GM21619 (cell line): ENCODE measurements at regions not wholly inside any gene's neighbourhood (a gene's known extent, or its start where the extent isn't known, plus 50 kb on each side); places are given as distances from the start of the nearest gene placed in this dataset.
A peak's percentile ranks its signal among the peaks of the same experiment; 100 is the strongest.
"Not testable (repeated sequence)": the region's sequence is repeated elsewhere in the genome, so short reads cannot be mapped to it uniquely, and the experiment has no call there.

Experiments
- ATAC-seq: cut with Tn5 transposase; IDR thresholded peaks from one replicate; pipeline ENCODE4 v1.9.1; 2021; ENCODE audit not compliant: unreplicated experiment

DNA sequence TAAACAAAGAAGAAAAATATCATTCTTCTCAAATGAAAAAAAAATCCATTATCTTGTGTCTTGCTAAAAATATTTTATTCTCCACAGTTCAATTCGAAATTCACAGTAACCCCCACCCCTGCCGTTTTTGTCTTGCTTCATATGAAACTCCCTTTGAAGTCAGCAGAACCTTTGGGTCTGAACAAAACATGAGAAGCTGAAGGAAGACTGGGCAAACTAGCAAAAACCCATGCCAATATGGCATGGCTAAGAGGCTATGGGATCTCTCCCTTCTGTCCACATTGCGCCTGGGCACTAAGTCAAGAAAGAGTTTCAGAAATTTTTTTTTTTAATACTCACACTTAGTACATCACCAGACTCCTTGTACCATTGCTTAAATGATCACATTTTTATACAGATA, 136.0 kb upstream of the SMIM31 start:
- no peak for ATAC-seq

DNA sequence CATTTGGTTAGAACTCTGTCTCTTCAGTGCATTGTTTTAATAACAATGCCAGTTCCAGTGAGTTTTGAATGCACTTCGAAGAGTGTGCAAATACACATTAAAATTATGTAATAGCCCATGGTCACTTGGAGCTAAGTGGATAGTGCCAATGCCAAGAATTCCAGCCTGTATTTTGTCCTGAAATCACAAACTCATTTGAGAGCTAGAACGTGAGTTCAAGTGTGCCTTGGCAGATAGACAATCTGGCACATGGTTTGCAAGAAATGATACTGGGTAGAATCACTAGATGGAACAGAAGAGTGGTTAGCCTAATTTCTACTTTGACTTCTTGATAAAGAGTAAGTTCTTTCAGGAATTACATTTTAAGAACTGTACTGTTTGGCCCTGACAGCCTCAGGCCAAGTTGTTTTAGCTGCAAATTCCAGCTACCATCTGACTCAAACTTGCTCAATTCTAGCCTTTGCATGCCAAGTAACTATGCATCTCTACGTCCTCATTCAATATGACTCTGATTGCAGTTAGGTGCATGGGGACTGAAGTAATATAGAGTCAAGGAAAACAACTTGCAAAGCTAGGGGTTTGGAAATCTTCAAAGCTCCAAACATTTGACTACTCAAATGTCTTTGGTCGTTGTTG, 131.9 kb upstream of the SMIM31 start:
- ATAC-seq: no peak

GRCh38 chr4:164623099-164623498, 130.8 kb upstream of the SMIM31 start:
- no peak for ATAC-seq

DNA sequence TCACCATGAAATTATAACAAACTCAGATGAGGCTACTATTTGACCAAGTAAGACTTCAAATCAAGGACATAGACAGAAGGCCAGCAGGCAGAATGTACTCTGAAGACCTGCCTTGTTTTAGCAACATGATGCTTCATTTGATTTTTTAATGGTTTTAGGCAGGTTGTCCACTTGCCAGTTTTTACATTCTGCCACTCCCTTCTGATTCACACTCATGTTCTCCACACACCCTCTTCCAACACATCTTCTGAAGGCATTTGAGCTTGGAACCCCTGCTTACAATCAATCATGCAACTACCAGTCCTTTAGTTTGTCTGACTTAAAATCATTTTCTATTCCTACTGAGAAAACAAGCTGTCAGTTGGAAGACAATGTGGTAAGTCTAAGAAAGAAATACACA, 114.9 kb upstream of the SMIM31 start:
- ATAC-seq: no peak

DNA sequence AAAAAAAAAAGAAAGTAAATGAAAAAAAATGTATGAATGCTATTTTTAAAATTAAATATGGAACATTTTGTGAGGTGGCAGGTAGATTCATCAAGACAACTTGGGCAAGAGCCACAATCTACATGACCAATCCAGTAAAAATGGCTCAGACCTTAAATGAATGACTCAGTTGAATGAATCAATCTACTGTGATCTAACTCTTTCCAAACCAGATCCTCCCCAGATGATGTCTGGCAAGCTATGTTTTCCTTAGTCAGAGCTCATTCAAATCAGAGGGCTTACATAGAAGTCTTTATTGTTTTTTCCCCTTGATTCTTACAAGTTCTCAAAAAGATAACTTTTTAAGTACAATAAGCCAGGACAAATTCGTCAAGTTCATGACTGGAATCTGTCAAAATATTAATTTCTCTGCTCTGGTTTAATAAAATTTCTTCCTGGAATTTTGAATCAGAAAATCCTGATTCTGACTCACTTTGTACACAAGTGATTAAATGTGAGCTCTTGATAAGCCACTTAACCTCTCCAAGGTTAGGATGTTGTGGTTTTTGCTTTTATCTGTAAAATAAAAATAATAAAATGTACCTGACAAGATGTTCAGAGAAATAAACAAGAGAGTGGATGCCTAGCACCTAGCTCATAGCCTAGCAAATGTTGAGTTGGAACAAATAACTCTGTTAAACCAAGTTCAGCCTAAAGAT, 105.6 kb upstream of the SMIM31 start:
- no peak for ATAC-seq

DNA sequence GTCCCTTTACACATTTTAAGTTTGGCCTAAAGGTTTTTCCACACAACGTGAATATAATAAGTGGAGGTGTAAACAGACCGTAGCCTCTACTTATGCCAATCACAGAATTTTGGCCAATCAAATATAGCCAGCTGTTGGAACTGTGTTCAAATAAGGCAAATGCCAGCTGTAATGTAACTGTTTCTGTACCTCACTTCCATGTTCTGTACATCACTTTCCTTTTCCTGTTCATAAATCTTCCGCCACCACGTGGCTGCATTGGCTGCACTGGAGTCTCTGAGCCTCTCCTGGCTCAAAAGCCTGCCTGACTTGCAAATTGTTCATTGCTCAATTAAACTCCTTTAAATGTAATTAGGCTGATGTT, 105.1 kb upstream of the SMIM31 start:
- ATAC-seq: no peak

DNA sequence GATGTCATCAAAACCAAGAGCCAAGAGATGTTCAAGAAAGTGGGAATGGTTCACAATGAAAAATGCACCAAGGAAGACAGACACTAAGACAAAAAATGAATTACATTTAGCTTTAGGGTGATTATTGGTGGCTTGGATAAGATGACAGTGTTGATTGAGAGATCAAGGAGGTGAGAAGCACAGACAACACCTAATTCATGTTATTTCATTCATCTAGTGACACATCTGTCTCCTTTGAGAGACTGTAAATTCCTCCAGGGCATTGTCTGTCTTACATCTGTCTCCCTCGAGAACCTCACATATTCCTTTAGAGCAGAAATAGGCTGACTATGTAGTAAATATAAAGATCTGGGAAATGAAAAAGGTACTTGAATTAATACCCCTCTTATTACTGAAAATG, 94.2 kb upstream of the SMIM31 start:
- no peak for ATAC-seq

- not testable (repeated sequence) for ATAC-seq
These were observed 77.8 kb upstream of the SMIM31 start for GRCh38 chr4:164676152-164676551.

DNA sequence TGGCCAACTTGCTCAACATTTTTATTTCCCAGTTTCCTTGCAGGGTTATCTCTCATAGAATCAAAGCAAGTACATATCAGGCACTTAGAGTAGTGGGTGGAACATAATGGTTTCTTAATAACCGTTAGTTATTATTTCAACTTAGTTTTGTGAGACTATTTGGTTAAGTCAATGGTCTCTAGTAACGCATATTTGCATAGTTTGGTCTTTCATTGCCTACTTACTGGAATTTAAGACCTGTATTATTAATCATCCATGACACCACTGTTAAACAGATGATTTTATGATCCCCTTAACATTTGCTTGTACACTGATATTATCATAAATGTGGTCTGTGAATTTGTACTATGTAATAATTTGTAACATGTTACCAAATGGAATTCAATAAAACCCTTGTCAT, 70.9 kb upstream of the SMIM31 start:
- no peak for ATAC-seq

DNA sequence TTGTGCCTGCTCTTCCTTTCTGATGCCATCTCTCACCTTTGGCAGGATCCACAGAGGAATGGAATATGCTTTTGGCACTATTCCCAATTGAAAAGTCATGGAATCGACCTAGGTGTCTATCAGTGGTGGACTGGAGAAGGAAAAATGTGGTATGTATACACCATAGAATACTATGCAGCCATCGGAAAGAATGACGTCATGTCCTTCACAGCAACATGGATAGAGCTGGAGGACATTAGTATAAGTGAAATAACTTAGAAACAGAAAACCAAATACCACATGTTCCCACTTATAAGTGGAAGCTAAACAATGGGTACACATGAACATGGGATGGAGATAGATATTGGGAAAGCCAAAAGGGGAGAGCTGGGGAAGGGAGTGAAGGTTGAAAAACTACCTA, 58.3 kb upstream of the SMIM31 start:
- no peak for ATAC-seq

GRCh38 chr4:164700471-164700870, 53.5 kb upstream of the SMIM31 start:
- ATAC-seq: peak; percentile 38

GRCh38 chr4:164701665-164702064, 52.3 kb upstream of the SMIM31 start:
- peak; percentile 86 for ATAC-seq
